ENCODE measurements at regions not wholly inside any gene's neighbourhood (a gene's known extent, or its start where the extent isn't known, plus 50 kb on each side); places are given as distances from the start of the nearest gene placed in this dataset.

GRCh38 chr16:66296591-66296990 lies 69.9 kb upstream of the CDH5 start:
- Histone ChIP-seq H3K79me2 (ENCODE audit: insufficient read depth, low read length) (no peaks in the 10 kb centered on the region), H3K36me3 (ENCODE audit: control insufficient read depth in 1 of 2, insufficient read depth in 2 of 2, low read length in 2 of 2) (no peaks in the 10 kb centered on the region), H3K9me2 (ENCODE audit: insufficient read depth) (no peaks in the 10 kb centered on the region), H3K27me3 (ENCODE audit: insufficient read depth, low read length) (peaks cover 60% of the 10 kb centered on the region), H3K27ac (ENCODE audit: low read depth, low read length) (no peak overlapping the region), H3K4me3 (replicated peaks in 1 of 2; ENCODE audit: low read depth in 1 of 2, low read length in 2 of 2) (no peak overlapping the region), H3K4me1 (ENCODE audit: control insufficient read depth in 1 of 2, insufficient read depth in 2 of 2, low read length in 2 of 2) (no peaks in the 10 kb centered on the region), H2AFZ (ENCODE audit: low read depth, low read length, poor library complexity, severe bottlenecking) (no peak overlapping the region), H3K9ac (ENCODE audit: low read length) (no peak overlapping the region), H3K4me2 (ENCODE audit: low read length) (no peak overlapping the region), H3K9me3 (ENCODE audit: control insufficient read depth in 1 of 2, insufficient read depth in 1 of 2, low read depth in 1 of 2, low read length in 2 of 2) (no peaks in the 10 kb centered on the region), H4K20me1 (ENCODE audit: insufficient read depth) (no peaks in the 10 kb centered on the region)
- ChIA-PET CTCF (no interaction called here), POLR2A (no interaction called here), RAD21 (ENCODE audit: low non-redundant PET in 1 of 2, low total read pairs in 2 of 2, uncharacterized antibody in 2 of 2, unreplicated experiment in 2 of 2) (no interaction called here)
- intact Hi-C loops (cut with micrococcal nuclease): no loop called here
- BruUV-seq (replicated peaks): no TSS peak
- ATAC-seq: no peak
- DNase-seq (ENCODE audit: low read depth, low spot score): no peak
- TF ChIP-seq JUND (IDR thresholded peaks at IDR 0.05) (no peak), ELF1 (IDR thresholded peaks at IDR 0.05; ENCODE audit: borderline replicate concordance, low read depth) (no peak), CEBPB (IDR thresholded peaks at IDR 0.05; ENCODE audit: low read depth) (no peak), POLR2AphosphoS5 (IDR thresholded peaks at IDR 0.05; ENCODE audit: low read depth, low read length) (no peak), TCF7L2 (IDR thresholded peaks at IDR 0.05; ENCODE audit: borderline replicate concordance, extremely low read depth, insufficient read depth, insufficient read length) (no peak), ZFX (IDR thresholded peaks at IDR 0.05) (no peak), CTCF (IDR thresholded peaks at IDR 0.05 in 2 of 3, conservative IDR thresholded peaks at IDR 0.05 in 1 of 3; ENCODE audit: borderline replicate concordance in 1 of 3, insufficient read depth in 1 of 3, low read depth in 2 of 3, low read length in 2 of 3) (no peak), ATF3 (IDR thresholded peaks at IDR 0.05) (no peak), SRF (IDR thresholded peaks at IDR 0.05; ENCODE audit: low read depth) (no peak), MAX (IDR thresholded peaks at IDR 0.05) (no peak), SP1 (IDR thresholded peaks at IDR 0.05; ENCODE audit: low read depth) (no peak)
